ENCODE measurements at regions not wholly inside any gene's neighbourhood (a gene's known extent, or its start where the extent isn't known, plus 50 kb on each side); places are given as distances from the start of the nearest gene placed in this dataset.
"Not testable (repeated sequence)": the region's sequence is repeated elsewhere in the genome, so short reads cannot be mapped to it uniquely, and the experiment has no call there.

DNA sequence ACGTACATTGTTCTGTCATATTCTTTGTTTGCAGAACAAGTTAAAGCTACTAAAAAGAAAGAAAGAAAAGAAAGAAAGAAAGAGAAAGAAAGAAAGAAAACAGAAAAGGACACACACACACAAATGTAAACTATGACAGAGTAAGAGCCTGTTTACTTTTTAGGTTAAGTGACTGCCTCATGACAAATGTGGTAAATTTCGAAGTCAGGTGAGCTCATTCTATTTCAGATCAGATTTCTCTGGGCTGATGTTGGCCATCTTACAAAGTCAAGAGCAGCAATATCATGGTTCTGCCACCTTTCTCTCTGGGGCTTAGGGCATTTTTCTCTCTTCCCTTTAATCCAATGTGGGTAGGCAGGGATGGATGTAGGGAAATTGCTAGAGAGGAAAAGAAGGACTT lies 299.5 kb downstream of the ANAPC1 start:
- not testable (repeated sequence) for H3K9me3 ChIP-seq (ENCODE audit: control insufficient read depth in 2 of 2, insufficient read depth in 1 of 2, low read length in 1 of 2); H3K27ac ChIP-seq (ENCODE audit: low read depth in 1 of 2, low read length in 1 of 2); H3K27me3 ChIP-seq (ENCODE audit: control insufficient read depth in 2 of 2, insufficient read depth in 1 of 2, low read length in 1 of 2); H3K4me1 ChIP-seq (ENCODE audit: control insufficient read depth in 2 of 2, insufficient read depth in 2 of 2, low read length in 2 of 2); H3K4me3 ChIP-seq (ENCODE audit: low read length in 2 of 2); H3K36me3 ChIP-seq (ENCODE audit: control insufficient read depth in 2 of 2, insufficient read depth in 2 of 2, low read length in 1 of 2); DNase-seq (ENCODE audit: low read depth in 6 of 9, low spot score in 9 of 9)
- WGBS: 97% methylated on average over 1 of the region's 2 CpGs

- DNase-seq (ENCODE audit: low read depth in 6 of 9, low spot score in 9 of 9); H3K36me3 ChIP-seq (ENCODE audit: control insufficient read depth in 2 of 2, insufficient read depth in 2 of 2, low read length in 1 of 2); H3K4me3 ChIP-seq (ENCODE audit: low read length in 2 of 2); H3K4me1 ChIP-seq (ENCODE audit: control insufficient read depth in 2 of 2, insufficient read depth in 2 of 2, low read length in 2 of 2); H3K27me3 ChIP-seq (ENCODE audit: control insufficient read depth in 2 of 2, insufficient read depth in 1 of 2, low read length in 1 of 2); H3K9me3 ChIP-seq (ENCODE audit: control insufficient read depth in 2 of 2, insufficient read depth in 1 of 2, low read length in 1 of 2); H3K27ac ChIP-seq (ENCODE audit: low read depth in 1 of 2, low read length in 1 of 2): not testable (repeated sequence)
- WGBS: 90% methylated on average over 6 of the region's 6 CpGs
Measured at GRCh38 chr2:111584950-111585349, 299.0 kb downstream of the ANAPC1 start.

GRCh38 chr2:111586014-111586413 lies 298.0 kb downstream of the ANAPC1 start:
- not testable (repeated sequence) for H3K4me1 ChIP-seq (ENCODE audit: control insufficient read depth in 2 of 2, insufficient read depth in 2 of 2, low read length in 2 of 2); DNase-seq (ENCODE audit: low read depth in 6 of 9, low spot score in 9 of 9); H3K9me3 ChIP-seq (ENCODE audit: control insufficient read depth in 2 of 2, insufficient read depth in 1 of 2, low read length in 1 of 2); H3K36me3 ChIP-seq (ENCODE audit: control insufficient read depth in 2 of 2, insufficient read depth in 2 of 2, low read length in 1 of 2); H3K4me3 ChIP-seq (ENCODE audit: low read length in 2 of 2); H3K27me3 ChIP-seq (ENCODE audit: control insufficient read depth in 2 of 2, insufficient read depth in 1 of 2, low read length in 1 of 2); H3K27ac ChIP-seq (ENCODE audit: low read depth in 1 of 2, low read length in 1 of 2)
- 95% methylated on average over 2 of the region's 2 CpGs for WGBS

GRCh38 chr2:111595072-111595471 lies 288.9 kb downstream of the ANAPC1 start:
- H3K27ac ChIP-seq (ENCODE audit: low read depth in 1 of 2, low read length in 1 of 2); H3K27me3 ChIP-seq (ENCODE audit: control insufficient read depth in 2 of 2, insufficient read depth in 1 of 2, low read length in 1 of 2); H3K36me3 ChIP-seq (ENCODE audit: control insufficient read depth in 2 of 2, insufficient read depth in 2 of 2, low read length in 1 of 2); DNase-seq (ENCODE audit: low read depth in 6 of 9, low spot score in 9 of 9); H3K4me3 ChIP-seq (ENCODE audit: low read length in 2 of 2); H3K4me1 ChIP-seq (ENCODE audit: control insufficient read depth in 2 of 2, insufficient read depth in 2 of 2, low read length in 2 of 2); H3K9me3 ChIP-seq (ENCODE audit: control insufficient read depth in 2 of 2, insufficient read depth in 1 of 2, low read length in 1 of 2): not testable (repeated sequence)
- WGBS: 83% methylated on average over 4 of the region's 7 CpGs

DNA sequence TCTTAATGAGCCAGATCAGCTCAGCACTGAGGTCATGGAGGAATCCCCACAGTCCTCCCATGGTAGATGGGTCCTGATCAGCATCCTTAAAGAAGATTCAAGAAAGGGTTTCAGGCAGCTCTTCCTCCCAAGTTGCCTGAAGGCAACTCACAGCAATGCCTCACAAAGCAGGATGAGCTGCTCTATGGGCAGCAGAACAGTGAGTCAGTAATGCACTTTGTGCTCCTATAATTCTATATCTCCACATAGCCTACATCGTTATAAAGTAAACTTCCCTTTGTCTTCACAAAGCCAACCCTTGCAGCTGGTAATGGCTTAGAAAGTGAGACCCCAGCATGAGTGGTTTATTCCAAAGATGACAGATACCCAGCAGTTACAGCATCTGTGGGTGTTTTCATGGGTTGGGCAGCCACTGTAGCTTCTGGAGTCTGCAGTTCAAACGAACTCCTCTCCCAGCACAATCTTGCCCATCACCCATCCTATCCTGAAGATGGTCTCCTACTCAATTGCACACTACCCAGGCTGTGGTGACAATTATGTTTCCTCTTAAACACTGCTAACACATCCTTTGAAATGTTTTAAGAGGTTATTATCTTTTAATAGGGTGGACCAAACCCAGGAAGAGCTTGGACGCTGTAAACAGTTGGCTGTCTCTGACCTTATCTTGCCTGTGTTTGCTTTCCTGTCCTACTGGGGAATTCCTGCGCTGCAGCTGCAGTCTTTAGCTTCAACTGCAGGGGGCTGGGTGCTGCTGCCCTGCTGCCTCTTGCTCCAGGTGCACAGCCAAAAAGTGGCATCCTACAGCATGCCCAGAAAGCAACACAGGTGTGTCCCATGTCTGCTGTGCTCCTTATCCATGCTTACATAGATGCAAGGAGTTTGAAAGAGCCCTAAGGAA lies 286.9 kb downstream of the ANAPC1 start:
- H3K4me1 ChIP-seq (ENCODE audit: control insufficient read depth in 2 of 2, insufficient read depth in 2 of 2, low read length in 2 of 2); H3K36me3 ChIP-seq (ENCODE audit: control insufficient read depth in 2 of 2, insufficient read depth in 2 of 2, low read length in 1 of 2); DNase-seq (ENCODE audit: low read depth in 6 of 9, low spot score in 9 of 9); H3K9me3 ChIP-seq (ENCODE audit: control insufficient read depth in 2 of 2, insufficient read depth in 1 of 2, low read length in 1 of 2); H3K27ac ChIP-seq (ENCODE audit: low read depth in 1 of 2, low read length in 1 of 2); H3K27me3 ChIP-seq (ENCODE audit: control insufficient read depth in 2 of 2, insufficient read depth in 1 of 2, low read length in 1 of 2); H3K4me3 ChIP-seq (ENCODE audit: low read length in 2 of 2): not testable (repeated sequence)
- WGBS: 65% methylated on average over 2 of the region's 4 CpGs

- not testable (repeated sequence) for H3K4me3 ChIP-seq (ENCODE audit: low read length in 2 of 2); H3K36me3 ChIP-seq (ENCODE audit: control insufficient read depth in 2 of 2, insufficient read depth in 2 of 2, low read length in 1 of 2); H3K4me1 ChIP-seq (ENCODE audit: control insufficient read depth in 2 of 2, insufficient read depth in 2 of 2, low read length in 2 of 2); H3K9me3 ChIP-seq (ENCODE audit: control insufficient read depth in 2 of 2, insufficient read depth in 1 of 2, low read length in 1 of 2); DNase-seq (ENCODE audit: low read depth in 6 of 9, low spot score in 9 of 9); H3K27me3 ChIP-seq (ENCODE audit: control insufficient read depth in 2 of 2, insufficient read depth in 1 of 2, low read length in 1 of 2); H3K27ac ChIP-seq (ENCODE audit: low read depth in 1 of 2, low read length in 1 of 2)
- WGBS: 68% methylated on average over 2 of the region's 2 CpGs
Measured at GRCh38 chr2:111598944-111599343, 285.0 kb downstream of the ANAPC1 start.

DNA sequence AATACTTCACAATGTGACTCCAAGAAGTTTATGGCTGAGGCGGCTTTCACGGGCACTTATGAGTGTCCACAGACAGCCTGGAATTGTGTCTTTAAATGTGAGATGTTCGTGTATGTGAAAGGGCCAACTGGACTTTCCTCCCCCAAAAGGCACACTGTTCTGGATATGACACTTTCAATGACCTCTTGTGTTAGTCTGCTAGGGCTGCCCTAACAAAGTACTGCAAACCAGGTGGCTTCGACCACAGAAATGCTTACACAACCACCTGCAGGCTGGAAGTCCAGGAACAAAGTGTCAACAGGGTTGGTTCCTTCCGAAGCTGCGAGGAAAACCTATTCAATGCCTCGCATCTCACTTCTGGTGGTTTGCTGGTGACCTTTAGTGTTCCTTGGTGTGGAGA lies 281.7 kb downstream of the ANAPC1 start:
- not testable (repeated sequence) for DNase-seq (ENCODE audit: low read depth in 6 of 9, low spot score in 9 of 9); H3K4me3 ChIP-seq (ENCODE audit: low read length in 2 of 2); H3K4me1 ChIP-seq (ENCODE audit: control insufficient read depth in 2 of 2, insufficient read depth in 2 of 2, low read length in 2 of 2); H3K27ac ChIP-seq (ENCODE audit: low read depth in 1 of 2, low read length in 1 of 2); H3K36me3 ChIP-seq (ENCODE audit: control insufficient read depth in 2 of 2, insufficient read depth in 2 of 2, low read length in 1 of 2); H3K9me3 ChIP-seq (ENCODE audit: control insufficient read depth in 2 of 2, insufficient read depth in 1 of 2, low read length in 1 of 2); H3K27me3 ChIP-seq (ENCODE audit: control insufficient read depth in 2 of 2, insufficient read depth in 1 of 2, low read length in 1 of 2)
- WGBS: 91% methylated on average over 7 of the region's 7 CpGs

DNA sequence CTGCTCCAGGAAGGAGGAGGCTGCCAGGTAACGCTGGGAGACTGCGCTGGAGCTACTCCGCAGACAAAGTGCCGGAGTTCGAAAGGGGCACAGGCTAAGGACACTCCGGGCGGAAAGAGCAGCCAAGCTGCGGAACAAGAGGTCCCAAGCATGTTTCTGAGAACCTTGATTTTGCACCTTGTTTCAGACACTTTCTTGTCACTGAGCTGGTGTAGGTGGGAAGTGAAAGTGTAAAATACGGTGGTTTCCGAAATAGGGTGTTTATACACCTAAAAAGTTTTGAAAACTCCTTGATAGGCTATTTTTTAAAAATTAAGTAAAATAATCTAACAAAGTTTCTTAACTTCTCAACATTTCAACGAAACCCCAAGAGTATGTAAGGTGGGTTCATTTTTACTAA lies 278.2 kb downstream of the ANAPC1 start:
- not testable (repeated sequence) for H3K27me3 ChIP-seq (ENCODE audit: control insufficient read depth in 2 of 2, insufficient read depth in 1 of 2, low read length in 1 of 2); H3K36me3 ChIP-seq (ENCODE audit: control insufficient read depth in 2 of 2, insufficient read depth in 2 of 2, low read length in 1 of 2); H3K9me3 ChIP-seq (ENCODE audit: control insufficient read depth in 2 of 2, insufficient read depth in 1 of 2, low read length in 1 of 2); DNase-seq (ENCODE audit: low read depth in 6 of 9, low spot score in 9 of 9); H3K4me3 ChIP-seq (ENCODE audit: low read length in 2 of 2); H3K27ac ChIP-seq (ENCODE audit: low read depth in 1 of 2, low read length in 1 of 2); H3K4me1 ChIP-seq (ENCODE audit: control insufficient read depth in 2 of 2, insufficient read depth in 2 of 2, low read length in 2 of 2)
- over 99% methylated on average over 8 of the region's 11 CpGs for WGBS

- not testable (repeated sequence) for DNase-seq (ENCODE audit: low read depth in 6 of 9, low spot score in 9 of 9); H3K4me3 ChIP-seq (ENCODE audit: low read length in 2 of 2); H3K4me1 ChIP-seq (ENCODE audit: control insufficient read depth in 2 of 2, insufficient read depth in 2 of 2, low read length in 2 of 2); H3K27me3 ChIP-seq (ENCODE audit: control insufficient read depth in 2 of 2, insufficient read depth in 1 of 2, low read length in 1 of 2); H3K9me3 ChIP-seq (ENCODE audit: control insufficient read depth in 2 of 2, insufficient read depth in 1 of 2, low read length in 1 of 2); H3K36me3 ChIP-seq (ENCODE audit: control insufficient read depth in 2 of 2, insufficient read depth in 2 of 2, low read length in 1 of 2); H3K27ac ChIP-seq (ENCODE audit: low read depth in 1 of 2, low read length in 1 of 2)
- WGBS: no CpG with 5 or more reads among the region's 1 CpG
Measured at GRCh38 chr2:111606632-111607031, 277.4 kb downstream of the ANAPC1 start.

All from thymus (tissue), 11 donors.